HG03159 (cell line): ENCODE measurements at regions not wholly inside any gene's neighbourhood (a gene's known extent, or its start where the extent isn't known, plus 50 kb on each side); places are given as distances from the start of the nearest gene placed in this dataset.
"Not testable (repeated sequence)": the region's sequence is repeated elsewhere in the genome, so short reads cannot be mapped to it uniquely, and the experiment has no call there.

Experiments
- ATAC-seq: cut with Tn5 transposase; IDR thresholded peaks from one replicate; pipeline ENCODE4 v1.9.1; 2021; ENCODE audit warnings: mild to moderate bottlenecking, moderate library complexity; ENCODE audit not compliant: unreplicated experiment

DNA sequence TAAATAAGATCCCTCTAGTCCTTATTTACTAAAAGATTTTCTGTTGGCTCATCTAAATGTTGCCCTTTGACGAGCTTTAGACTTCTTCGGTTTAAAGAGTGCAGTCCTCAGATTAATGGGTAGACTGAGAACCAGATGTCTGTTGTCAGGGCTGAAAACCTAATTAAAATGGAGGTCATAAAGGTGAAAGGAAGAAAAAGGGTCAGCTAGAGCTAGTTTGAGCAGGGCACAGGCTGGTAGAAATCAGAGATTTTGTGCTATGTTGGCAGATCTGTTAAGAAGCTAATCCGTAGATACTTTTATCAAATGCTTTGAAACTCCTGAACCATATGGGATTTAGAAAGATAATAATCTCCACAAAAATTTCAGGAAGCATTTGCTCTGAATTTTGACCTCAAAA, 959.0 kb downstream of the PLA2G4A start:
- ATAC-seq, result no peak

DNA sequence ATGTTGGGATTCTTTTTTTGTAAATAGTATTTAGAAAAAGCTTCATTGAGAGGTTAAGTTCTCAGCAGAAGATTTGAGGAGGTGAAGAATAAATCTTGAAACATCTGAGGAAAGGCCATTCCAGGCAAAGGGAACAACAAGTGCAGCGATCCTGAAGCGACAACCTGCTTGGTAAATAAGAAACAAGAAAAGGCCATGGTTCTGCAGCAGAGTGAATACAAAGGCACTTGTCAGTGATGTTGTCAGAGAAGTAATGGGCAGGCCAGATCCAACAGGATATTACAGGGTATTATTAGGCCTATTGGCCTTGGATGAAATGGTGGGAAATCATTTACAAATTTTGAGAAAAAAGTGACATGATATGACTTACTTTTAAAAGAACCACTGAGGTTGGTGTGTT, 960.0 kb downstream of the PLA2G4A start:
- no peak for ATAC-seq

DNA sequence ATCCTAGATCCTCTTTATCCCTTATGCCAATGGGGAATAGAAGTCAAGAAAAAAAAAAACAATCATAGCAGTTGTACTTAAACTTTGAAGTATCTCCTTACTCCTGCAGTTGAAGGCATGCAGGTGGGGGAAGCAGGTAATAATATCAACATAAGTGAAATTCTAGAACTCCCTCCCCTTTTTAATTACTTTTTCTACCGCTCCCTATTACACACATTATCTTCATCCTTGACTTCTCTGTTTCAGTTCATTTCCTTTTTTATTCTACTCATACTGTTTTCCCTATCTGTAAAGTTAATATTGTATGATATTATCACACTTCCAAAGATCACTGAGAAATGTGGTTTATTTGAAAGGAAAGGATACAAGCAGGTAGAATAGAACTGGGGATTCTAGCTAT, 962.0 kb downstream of the PLA2G4A start:
- no peak for ATAC-seq

GRCh38 chr1:187794561-187794960, 965.8 kb downstream of the PLA2G4A start:
- no peak for ATAC-seq

DNA sequence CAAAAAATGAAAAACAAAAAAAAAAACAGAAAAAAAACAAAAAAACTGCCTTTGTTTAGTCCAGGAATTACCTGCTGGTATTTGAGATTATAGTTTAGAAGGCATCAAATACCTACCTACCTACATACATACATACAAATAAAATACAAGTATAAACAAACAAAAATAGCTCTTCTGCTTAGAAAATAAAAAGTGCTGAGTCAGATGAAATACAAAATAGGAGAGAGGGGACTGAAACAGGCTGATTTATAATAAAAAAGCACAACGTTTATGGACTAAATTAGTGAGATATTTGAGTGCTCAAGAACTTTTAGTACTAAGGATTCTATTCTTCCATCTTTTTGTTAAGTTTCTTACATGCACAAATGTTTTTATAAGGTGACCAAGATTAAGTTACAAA, 980.8 kb downstream of the PLA2G4A start:
- no peak for ATAC-seq

GRCh38 chr1:187816646-187817045, 987.9 kb downstream of the PLA2G4A start:
- no peak for ATAC-seq

- ATAC-seq, result no peak
Measured at GRCh38 chr1:187817782-187818181, 989.0 kb downstream of the PLA2G4A start.

DNA sequence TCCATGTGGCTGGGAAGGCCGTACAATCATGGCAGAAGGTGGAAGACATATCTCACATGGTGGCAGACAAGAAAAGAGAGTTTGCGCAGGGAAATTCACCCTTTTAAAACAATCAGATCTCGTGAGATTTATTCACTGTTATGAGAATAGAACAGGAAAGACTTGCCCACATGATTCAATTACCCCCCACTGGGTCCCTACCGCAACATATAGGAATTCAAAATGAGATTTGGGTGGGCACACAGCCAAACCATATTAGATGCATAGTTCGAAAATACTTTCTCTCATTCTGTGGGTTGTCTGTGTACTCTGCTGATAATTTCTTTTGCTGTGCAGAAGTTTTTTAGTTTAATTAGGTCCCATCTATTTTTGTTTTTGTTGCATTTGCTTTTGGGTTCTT, 990.3 kb downstream of the PLA2G4A start:
- ATAC-seq, result no peak

DNA sequence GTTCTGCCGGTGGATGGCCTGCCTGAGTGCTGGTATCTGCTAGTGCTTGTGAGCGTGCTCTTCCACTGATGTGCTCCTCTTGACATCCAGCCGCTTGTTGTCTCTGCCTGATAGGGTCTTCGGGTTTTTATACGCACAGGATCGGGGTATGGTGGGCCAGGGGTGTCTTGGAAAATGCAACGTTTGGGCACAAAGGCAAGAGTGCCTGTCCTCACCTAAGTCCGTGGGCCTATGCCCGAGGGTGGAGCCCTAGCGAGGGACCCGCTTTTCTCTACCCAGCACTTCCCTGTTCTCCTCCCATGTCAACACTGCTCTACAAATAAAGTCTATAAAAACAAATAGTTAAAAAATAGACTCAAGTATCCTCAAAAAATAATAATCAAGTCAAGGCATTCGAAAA, 1007.8 kb downstream of the PLA2G4A start:
- ATAC-seq, result no peak

DNA sequence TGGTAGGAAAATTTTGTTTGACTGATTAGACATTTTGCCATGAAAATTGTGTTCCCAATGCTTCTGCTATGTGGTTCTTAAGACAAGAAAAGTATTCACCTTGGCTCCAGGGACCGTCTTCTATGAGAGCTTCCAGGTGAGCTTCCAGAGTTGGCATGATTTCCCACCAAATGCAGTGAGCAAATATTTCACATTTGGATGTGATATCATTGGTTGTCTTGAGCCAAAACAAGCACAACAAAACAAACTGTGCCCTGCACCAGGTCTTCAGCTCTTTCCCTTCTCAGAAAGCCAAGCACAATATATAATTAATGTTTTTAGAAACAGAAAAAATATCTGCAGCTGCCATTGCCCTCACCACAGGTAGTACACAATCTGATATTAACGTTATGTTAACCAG, 1009.0 kb downstream of the PLA2G4A start:
- ATAC-seq, result no peak

DNA sequence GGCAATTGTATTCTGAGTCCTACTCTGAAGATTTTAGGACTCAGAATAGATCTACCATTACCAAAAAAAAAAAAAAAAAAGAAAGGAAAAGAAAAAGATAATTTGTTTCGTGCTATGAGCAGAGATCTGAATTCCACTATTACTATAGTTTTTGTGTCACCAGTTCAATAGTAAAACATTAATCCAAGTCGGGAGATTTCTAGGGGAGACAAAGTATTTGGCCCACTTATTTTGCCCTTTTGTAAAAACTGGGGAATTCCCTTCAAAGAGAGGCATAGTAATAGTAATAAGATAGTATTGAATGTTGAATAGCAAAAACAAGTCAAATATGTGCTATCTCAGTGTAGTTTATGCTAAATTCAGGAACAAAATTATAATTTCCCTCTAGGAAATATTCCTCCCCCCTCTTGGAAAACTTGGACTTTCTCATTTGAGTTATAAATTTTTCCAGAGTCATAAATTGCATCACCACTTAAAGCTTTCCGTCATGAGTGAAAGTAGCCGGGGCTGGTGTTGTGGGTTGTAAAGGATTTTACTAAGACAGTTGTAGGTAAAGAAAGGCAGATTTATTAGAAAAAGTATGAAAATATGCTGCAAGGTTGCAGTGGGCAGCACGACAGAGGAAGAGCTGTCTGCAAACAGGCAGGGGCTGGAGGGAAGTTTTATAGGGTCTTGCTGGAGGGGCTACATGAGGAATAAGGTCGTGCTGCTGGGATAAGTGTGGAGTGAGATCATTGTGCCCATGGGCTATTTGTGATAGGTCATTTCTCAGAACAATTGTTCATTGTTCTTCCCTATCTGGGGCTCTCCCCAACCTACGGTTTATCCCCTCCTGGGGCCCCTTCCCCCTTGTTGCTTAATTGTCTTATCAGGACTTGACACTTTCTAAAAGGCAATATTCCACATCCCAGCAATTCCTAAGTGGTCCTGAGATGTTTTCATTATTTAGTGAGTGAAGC, 1009.9 kb downstream of the PLA2G4A start:
- ATAC-seq, result no peak

GRCh38 chr1:187839873-187840272, 1011.1 kb downstream of the PLA2G4A start:
- no peak for ATAC-seq

GRCh38 chr1:187840557-187840956, 1011.8 kb downstream of the PLA2G4A start:
- ATAC-seq, result no peak

DNA sequence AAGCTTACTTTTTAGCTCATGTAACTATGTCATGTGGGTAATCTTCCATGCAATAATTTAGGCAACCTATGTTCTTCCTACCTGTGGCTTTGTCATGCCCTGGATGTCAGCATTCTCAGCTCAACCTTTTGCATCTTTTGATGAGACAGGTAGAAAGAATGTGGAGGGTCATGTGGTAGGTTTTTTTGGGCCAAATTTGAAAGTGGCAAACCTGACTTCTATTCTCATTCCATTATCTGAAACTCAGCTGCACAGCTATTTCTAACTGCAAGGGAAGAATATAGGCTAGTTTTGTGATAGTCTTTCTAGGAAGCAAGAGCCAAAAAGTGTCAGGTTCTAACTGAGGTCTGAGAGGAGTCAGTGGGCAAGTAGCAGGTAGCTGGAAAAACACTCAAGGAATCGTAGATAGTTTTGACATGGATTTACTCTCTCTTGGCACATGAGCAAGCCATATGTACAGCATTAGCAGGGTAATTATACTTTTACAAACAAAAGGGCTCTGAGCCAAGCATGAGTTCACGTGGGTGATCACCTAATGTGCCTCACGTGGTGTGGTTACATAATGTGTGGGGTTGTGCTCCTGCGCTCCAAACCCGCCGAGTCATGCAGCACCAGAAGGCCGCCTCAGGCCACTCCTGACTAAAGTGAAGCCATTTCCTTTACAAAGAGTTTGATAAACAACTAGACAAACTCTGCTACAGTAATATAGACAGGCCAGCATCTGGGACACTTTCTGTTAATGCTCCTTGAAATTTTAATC, 1013.8 kb downstream of the PLA2G4A start:
- ATAC-seq, result no peak

GRCh38 chr1:187844313-187844712, 1015.6 kb downstream of the PLA2G4A start:
- no peak for ATAC-seq

GRCh38 chr1:187847531-187847930, 1018.8 kb downstream of the PLA2G4A start:
- no peak for ATAC-seq

- ATAC-seq, result no peak
Measured at GRCh38 chr1:187848321-187848720, 1019.6 kb downstream of the PLA2G4A start.

- ATAC-seq, result not testable (repeated sequence)
Measured at GRCh38 chr1:187850146-187850545, 1021.4 kb downstream of the PLA2G4A start.

- no peak for ATAC-seq
Measured at GRCh38 chr1:187853505-187853904, 1024.8 kb downstream of the PLA2G4A start.

DNA sequence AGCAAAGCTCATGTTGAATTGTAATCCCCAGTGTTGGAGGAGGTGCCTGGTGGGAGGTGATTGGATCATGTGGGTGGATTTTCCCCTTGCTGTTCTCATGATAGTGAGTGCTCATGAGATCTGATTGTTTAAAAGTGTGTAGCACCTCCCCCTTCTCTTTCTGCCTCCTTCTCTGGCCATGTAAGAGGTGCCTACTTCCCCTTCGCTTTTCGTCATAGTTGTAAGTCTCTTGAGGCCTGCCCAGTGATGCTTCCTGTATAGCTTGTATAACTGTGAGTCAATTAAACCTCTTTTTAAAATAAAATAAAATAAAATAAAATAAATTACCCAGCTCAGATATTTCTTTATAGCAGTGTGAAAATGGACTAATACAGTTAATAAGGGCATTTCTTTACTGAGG, 1025.7 kb downstream of the PLA2G4A start:
- no peak for ATAC-seq

- no peak for ATAC-seq
Measured at GRCh38 chr1:187862506-187862905, 1033.8 kb downstream of the PLA2G4A start.

- no peak for ATAC-seq
Measured at GRCh38 chr1:187870552-187870951, 1041.8 kb downstream of the PLA2G4A start.
